ENCODE measurements at regions not wholly inside any gene's neighbourhood (a gene's known extent, or its start where the extent isn't known, plus 50 kb on each side); places are given as distances from the start of the nearest gene placed in this dataset.

- POLR2A ChIA-PET, result no interaction called here
- peaks cover 26% of the 10 kb centered on the region for H3K4me1 Mint-ChIP-seq
- no peak for DNase-seq
- H3K27me3 Mint-ChIP-seq, result peaks cover 3% of the 10 kb centered on the region
- ATAC-seq (ENCODE audit: low read depth), result no peak
- no peak overlapping the region for H3K4me3 Mint-ChIP-seq
- H3K9me3 Mint-ChIP-seq, result peaks cover 6% of the 10 kb centered on the region
- H3K36me3 Mint-ChIP-seq, result peaks cover 17% of the 10 kb centered on the region
- no peak overlapping the region for H3K27ac Mint-ChIP-seq
Measured at GRCh38 chr9:88326936-88327335, 61.3 kb upstream of the SPIN1 start.

DNA sequence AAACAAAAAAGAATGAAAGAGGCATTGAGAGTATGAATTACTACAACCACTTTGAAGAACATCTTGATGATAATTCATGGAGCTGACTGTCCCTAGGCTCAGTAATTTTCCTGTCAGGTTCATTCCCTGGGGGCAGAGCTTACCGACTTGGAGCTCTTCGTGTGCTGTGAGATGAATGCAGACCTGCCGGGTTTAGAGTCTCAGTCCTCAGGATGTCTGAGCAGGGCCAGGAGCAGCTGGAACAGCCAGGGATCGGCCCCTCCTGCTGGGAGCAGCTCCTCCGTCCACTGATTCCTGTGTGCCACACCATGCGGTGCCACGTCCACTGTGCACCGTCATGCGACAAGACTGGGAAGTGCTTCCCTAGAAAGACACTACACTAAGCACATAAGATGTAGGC lies 62.2 kb upstream of the SPIN1 start:
- Mint-ChIP-seq H3K4me3 (no peak overlapping the region), H3K36me3 (peaks cover 17% of the 10 kb centered on the region), H3K9me3 (peaks cover 6% of the 10 kb centered on the region), H3K4me1 (peaks cover 29% of the 10 kb centered on the region), H3K27me3 (peaks cover 3% of the 10 kb centered on the region), H3K27ac (no peak overlapping the region)
- DNase-seq (no peak), ATAC-seq (ENCODE audit: low read depth) (no peak)
- POLR2A ChIA-PET, result interaction anchor here (0.6 to 1.6 kb wide), 4 partner anchors 13 to 22 kb away, joined by 3 to 6 read pairs (median 3); no protein-coding TSS in a partner anchor

DNA sequence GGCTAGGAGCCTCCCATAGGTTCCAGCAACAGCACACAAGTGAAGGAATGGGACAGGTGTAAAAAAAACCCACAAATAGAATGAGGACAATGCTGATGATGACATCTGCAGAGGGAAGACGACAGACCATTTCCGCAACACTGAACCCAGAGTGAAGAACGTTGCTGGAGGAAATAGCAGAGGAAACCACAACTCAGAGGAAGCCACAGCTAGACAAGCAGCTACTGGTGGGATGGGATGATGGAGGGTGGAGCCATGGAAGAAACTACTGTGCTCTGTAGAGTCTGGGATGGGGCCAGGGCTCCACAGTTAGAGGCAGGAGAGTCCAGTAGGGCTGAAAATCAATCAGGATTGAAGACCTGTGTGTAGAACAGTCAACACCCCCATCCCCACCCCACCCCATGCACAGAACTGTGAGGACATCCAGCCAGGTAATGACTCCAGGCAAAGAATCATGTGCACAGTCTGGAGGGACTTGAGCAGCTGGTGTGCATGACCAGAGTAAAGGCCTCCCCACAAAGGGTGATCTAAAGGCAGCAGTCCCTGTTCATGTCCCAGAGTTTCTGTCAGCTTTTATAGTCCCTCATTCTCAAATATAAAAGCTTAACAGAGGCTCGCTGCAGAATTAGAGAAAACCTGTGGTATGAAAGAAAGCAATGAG lies 65.2 kb upstream of the SPIN1 start:
- Mint-ChIP-seq H3K27ac (peak overlapping the region; percentile 96), H3K9me3 (peaks cover 3% of the 10 kb centered on the region), H3K4me3 (peak overlapping the region; percentile 72), H3K4me1 (peaks cover 31% of the 10 kb centered on the region), H3K36me3 (peaks cover 17% of the 10 kb centered on the region), H3K27me3 (peaks cover 3% of the 10 kb centered on the region)
- DNase-seq, result peak; percentile 63
- POLR2A ChIA-PET, result interaction anchor here (0.7 to 4.2 kb wide), 7 partner anchors 8 to 65 kb away, joined by 3 to 33 read pairs (median 4); partner anchors contain the start of gene SPIN1
- peak; percentile 97 for ATAC-seq (ENCODE audit: low read depth)

- no peak for DNase-seq
- H3K27me3 Mint-ChIP-seq, result peaks cover under 1% of the 10 kb centered on the region
- H3K4me3 Mint-ChIP-seq, result peak overlapping the region; percentile 22
- H3K9me3 Mint-ChIP-seq, result no peaks in the 10 kb centered on the region
- no peak for ATAC-seq (ENCODE audit: low read depth)
- peak overlapping the region; percentile 96 for H3K27ac Mint-ChIP-seq
- peaks cover 28% of the 10 kb centered on the region for H3K4me1 Mint-ChIP-seq
- POLR2A ChIA-PET, result interaction anchor here (4.2 kb wide), 1 partner anchor 17 kb away, joined by 33 read pairs; no protein-coding TSS in a partner anchor
- H3K36me3 Mint-ChIP-seq, result peaks cover 12% of the 10 kb centered on the region
Measured at GRCh38 chr9:88321764-88322163, 66.5 kb upstream of the SPIN1 start.

DNA sequence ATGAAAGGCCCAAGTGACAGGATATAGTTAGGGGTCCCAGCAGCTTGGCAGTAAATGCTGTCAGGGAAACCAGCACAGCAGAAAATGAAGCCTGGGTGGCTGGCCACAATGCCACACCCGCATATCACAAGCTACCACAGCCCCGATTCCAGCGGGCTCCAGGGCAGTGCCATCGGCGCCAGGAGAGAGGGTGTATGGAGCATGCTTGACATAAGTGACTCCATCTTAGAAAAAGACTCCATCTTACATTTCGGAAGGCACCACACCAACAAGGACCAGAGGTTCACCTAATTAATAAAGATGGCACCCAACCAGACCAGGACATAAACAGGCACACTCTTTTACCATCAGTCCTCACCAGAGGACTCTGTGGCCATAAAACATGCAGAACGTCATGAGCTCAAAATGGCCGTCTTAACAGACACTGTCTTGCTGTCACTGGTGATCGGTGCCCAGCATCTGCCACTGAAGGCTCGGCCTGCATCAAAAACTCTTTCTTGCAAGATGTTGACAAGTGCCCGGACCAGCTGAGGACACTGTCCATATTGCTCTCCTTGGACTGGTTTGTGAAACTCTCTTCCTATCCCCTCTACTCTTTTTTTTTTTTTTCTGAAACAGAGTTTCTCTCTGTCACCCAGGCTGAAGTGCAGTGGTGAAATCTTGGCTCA lies 67.4 kb upstream of the SPIN1 start:
- Mint-ChIP-seq H3K27me3 (no peaks in the 10 kb centered on the region), H3K4me1 (peaks cover 30% of the 10 kb centered on the region), H3K9me3 (no peaks in the 10 kb centered on the region), H3K36me3 (peaks cover 11% of the 10 kb centered on the region), H3K4me3 (no peak overlapping the region), H3K27ac (peak overlapping the region; percentile 56)
- ATAC-seq (ENCODE audit: low read depth) (no peak), DNase-seq (no peak)
- POLR2A ChIA-PET, result interaction anchor here (4.2 kb wide), 1 partner anchor 16 kb away, joined by 33 read pairs; no protein-coding TSS in a partner anchor

DNA sequence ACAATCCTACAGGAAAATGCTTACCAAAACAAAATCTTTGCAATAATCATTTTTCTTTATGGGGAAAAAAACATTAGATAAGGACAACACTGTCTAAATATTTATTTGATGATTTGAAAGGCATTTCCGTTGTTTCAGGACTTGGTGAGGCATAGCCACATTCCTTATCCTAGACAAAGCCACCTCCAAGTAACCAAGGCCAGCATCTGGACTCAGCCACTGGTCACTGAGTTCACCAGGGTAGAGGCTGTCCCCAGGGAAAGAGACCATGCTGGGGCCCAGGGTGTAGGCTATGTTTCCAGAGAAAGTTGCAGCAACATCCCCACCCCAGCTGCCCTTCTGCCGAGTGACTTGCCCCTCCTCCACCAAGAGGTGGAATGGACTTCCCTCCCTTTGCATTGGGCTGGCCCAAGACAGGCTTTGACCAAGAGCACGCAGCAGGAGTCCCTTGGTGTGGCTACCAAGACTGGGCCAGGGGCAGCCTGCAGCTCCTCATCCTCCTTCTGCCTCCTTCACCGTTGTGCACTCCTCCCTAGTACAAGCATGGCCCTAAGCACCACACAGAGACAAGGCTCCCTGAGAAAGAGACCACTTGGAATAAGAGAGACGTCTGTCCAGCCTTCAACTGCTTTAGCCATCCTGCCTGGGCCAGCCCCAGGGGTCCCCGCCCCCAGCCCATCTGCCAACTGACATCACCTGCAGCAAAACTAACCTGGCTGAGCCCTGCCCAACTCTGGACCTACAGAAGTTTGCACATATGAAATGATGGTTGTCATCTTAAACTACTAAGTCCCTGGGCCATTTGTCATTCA lies 68.1 kb upstream of the SPIN1 start:
- DNase-seq (no peak), ATAC-seq (ENCODE audit: low read depth) (no peak)
- Mint-ChIP-seq H3K9me3 (no peaks in the 10 kb centered on the region), H3K4me1 (peaks cover 33% of the 10 kb centered on the region), H3K36me3 (peaks cover 9% of the 10 kb centered on the region), H3K27ac (peak overlapping the region; percentile 45), H3K4me3 (no peak overlapping the region), H3K27me3 (no peaks in the 10 kb centered on the region)
- POLR2A ChIA-PET, result interaction anchor here (4.2 kb wide), 1 partner anchor 15 kb away, joined by 33 read pairs; no protein-coding TSS in a partner anchor

DNA sequence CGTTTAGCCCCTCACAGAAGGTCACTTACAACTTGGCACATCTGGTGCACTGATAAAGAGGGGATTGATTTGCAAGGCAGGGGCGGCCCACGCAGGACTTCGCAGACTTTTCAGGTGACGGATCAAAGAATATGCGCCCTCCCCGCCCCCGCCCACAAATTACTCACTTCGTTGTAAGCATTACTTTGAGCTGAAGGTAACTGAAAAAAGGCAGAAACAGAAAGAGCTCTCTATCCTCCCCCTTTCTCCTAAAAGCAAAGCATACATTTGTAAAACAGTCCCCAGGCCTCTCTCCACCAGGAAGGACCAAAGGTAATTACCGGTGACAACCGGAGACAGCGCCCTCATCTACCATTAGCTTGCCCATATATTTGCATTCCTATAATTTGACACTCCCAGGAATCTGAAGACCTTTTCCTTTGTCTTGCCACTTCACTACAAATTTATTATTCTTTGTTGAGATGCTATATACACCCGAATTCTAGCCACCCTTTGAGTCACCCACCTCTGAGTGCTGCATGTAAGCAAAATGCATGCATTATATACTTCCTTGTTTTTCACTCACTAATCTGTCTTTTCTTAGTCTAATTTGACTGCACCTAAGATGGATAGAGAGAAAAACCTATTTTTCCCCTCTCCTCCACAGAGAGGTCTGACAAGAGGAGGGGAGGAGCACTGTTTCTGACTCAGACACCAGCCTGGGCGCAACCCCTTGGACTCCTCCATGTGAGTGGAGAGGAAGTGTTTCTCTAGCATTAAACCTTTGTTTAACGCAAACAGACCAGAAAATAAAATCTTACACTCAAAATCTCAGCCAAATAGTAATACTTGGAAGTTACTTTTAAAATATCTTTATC lies 74.7 kb upstream of the SPIN1 start:
- Mint-ChIP-seq H3K36me3 (no peaks in the 10 kb centered on the region), H3K4me3 (peak overlapping the region; percentile 45), H3K27ac (peak overlapping the region; percentile 86), H3K4me1 (peaks cover 34% of the 10 kb centered on the region), H3K27me3 (no peaks in the 10 kb centered on the region), H3K9me3 (no peaks in the 10 kb centered on the region)
- POLR2A ChIA-PET, result interaction anchor here (0.6 to 3.2 kb wide), 4 partner anchors 9 to 124 kb away, joined by 3 to 16 read pairs (median 8); no protein-coding TSS in a partner anchor
- DNase-seq (no peak), ATAC-seq (ENCODE audit: low read depth) (peak; percentile 63)

GRCh38 chr9:88312517-88313103 lies 75.6 kb upstream of the SPIN1 start:
- DNase-seq (no peak), ATAC-seq (ENCODE audit: low read depth) (no peak)
- H3K36me3 Mint-ChIP-seq, result no peaks in the 10 kb centered on the region
- H3K4me3 Mint-ChIP-seq, result peak overlapping the region; percentile 41
- H3K27me3 Mint-ChIP-seq, result peaks cover 3% of the 10 kb centered on the region
- H3K9me3 Mint-ChIP-seq, result no peaks in the 10 kb centered on the region
- POLR2A ChIA-PET, result interaction anchor here (0.9 to 3.2 kb wide), 3 partner anchors 8 to 13 kb away, joined by 3 to 16 read pairs (median 12); no protein-coding TSS in a partner anchor
- peak overlapping the region; percentile 84 for H3K27ac Mint-ChIP-seq
- H3K4me1 Mint-ChIP-seq, result peaks cover 38% of the 10 kb centered on the region

DNA sequence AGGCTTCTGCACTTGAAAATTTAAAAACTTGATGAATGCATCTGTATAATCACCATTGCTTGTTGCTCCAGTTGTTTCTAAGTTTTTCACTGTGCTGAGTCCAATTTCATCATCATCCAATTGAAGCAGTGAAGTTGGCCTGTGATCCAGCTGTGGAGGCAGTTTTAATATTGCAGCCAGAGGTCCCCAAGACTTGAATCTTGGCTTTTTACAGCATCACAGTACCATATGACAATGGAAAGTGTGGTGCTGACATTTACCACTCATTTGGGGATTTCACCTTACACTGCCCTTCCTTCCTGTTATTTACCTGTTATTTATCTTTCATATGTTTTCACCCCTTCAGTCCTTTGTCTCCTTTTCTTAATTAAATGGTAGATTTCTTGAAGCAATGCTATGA lies 76.2 kb upstream of the SPIN1 start:
- POLR2A ChIA-PET, result interaction anchor here (0.6 to 3.2 kb wide), 3 partner anchors 8 to 47 kb away, joined by 3 to 16 read pairs (median 3); no protein-coding TSS in a partner anchor
- ATAC-seq (ENCODE audit: low read depth) (peak; percentile 74), DNase-seq (no peak)
- Mint-ChIP-seq H3K27ac (peak overlapping the region; percentile 84), H3K9me3 (no peaks in the 10 kb centered on the region), H3K4me3 (peak overlapping the region; percentile 41), H3K4me1 (peaks cover 43% of the 10 kb centered on the region), H3K36me3 (no peaks in the 10 kb centered on the region), H3K27me3 (peaks cover 6% of the 10 kb centered on the region)

- ATAC-seq (ENCODE audit: low read depth) (no peak), DNase-seq (no peak)
- Mint-ChIP-seq H3K27me3 (peaks cover 6% of the 10 kb centered on the region), H3K4me3 (no peak overlapping the region), H3K36me3 (no peaks in the 10 kb centered on the region), H3K4me1 (peaks cover 45% of the 10 kb centered on the region), H3K27ac (peak overlapping the region; percentile 4), H3K9me3 (no peaks in the 10 kb centered on the region)
- POLR2A ChIA-PET, result interaction anchor here (1.3 kb wide), 1 partner anchor 12 kb away, joined by 3 read pairs; no protein-coding TSS in a partner anchor
Measured at GRCh38 chr9:88310310-88310980, 77.8 kb upstream of the SPIN1 start.

- Mint-ChIP-seq H3K27ac (no peak overlapping the region), H3K36me3 (no peaks in the 10 kb centered on the region), H3K4me1 (peaks cover 55% of the 10 kb centered on the region), H3K4me3 (no peak overlapping the region), H3K9me3 (no peaks in the 10 kb centered on the region), H3K27me3 (peaks cover 6% of the 10 kb centered on the region)
- DNase-seq (no peak), ATAC-seq (ENCODE audit: low read depth) (no peak)
- POLR2A ChIA-PET, result interaction anchor here (0.6 kb wide), 1 partner anchor 48 kb away, joined by 3 read pairs; no protein-coding TSS in a partner anchor
Measured at GRCh38 chr9:88308831-88309560, 79.2 kb upstream of the SPIN1 start.
